Fibroblast of skin of right biceps (primary cell): ENCODE measurements at regions not wholly inside any gene's neighbourhood (a gene's known extent, or its start where the extent isn't known, plus 50 kb on each side); places are given as distances from the start of the nearest gene placed in this dataset.
A peak's percentile ranks its signal among the peaks of the same experiment; 100 is the strongest.

ENCODE experiments used
- DNase-seq: peaks from one replicate; pipeline ENCODE4 v3.0.0-alpha.2; 2013

DNA sequence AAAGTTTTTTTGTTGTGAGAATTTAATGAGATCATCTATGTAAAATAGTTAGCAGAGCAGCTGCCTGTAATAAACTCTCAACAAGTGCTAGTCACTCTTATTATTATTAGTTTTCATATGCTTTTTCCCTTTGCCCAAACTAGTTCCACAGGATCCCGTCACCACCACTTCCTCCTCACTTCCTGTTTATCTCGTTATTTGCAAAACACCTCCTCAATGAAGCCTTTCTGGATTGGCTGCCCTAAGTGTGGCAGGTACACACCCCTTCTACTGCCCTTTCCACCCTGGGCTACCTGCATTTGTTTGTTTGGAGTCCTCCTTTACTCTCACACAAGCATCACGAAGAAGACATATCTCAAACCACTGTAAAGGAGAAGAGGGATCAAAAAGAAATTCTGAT, 54.4 kb upstream of the KLF3 start:
- no peak for DNase-seq

GRCh38 chr4:38610521-38610920, 53.5 kb upstream of the KLF3 start:
- no peak for DNase-seq

- DNase-seq = no peak
These were observed 53.0 kb upstream of the KLF3 start for GRCh38 chr4:38610966-38611431.

- no peak for DNase-seq
These were observed 52.3 kb upstream of the KLF3 start for GRCh38 chr4:38611676-38612075.

GRCh38 chr4:38612646-38613414, 51.2 kb upstream of the KLF3 start:
- DNase-seq = peak; percentile 6
